ENCODE measurements at regions not wholly inside any gene's neighbourhood (a gene's known extent, or its start where the extent isn't known, plus 50 kb on each side); places are given as distances from the start of the nearest gene placed in this dataset.

DNA sequence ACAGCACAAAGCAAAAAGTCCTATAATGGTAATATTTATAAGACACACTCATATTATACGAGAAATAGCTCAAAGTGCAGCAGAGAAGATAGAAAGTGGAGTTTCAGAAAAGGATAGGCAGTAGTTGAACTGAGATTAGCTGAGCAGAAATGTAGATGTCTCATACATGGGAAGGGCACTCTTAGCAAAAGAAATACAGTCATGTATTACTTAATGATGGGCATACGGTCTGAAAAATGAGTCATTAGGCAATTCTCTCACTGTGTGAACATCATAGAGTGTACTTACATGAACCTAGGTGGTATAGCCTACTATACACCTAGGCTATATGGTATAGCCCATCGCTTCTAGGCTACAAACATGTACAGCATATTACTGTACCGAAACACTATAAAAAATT, 671.3 kb downstream of the RPS29 start:
- TF ChIP-seq CTCF (IDR thresholded peaks at IDR 0.05; ENCODE audit: low read depth, low read length, missing control alignments) = no peak
- H3K4me3 ChIP-seq (ENCODE audit: low read depth, low read length) = no peak overlapping the region
- DNase-seq (ENCODE audit: low read depth) = no peak

DNA sequence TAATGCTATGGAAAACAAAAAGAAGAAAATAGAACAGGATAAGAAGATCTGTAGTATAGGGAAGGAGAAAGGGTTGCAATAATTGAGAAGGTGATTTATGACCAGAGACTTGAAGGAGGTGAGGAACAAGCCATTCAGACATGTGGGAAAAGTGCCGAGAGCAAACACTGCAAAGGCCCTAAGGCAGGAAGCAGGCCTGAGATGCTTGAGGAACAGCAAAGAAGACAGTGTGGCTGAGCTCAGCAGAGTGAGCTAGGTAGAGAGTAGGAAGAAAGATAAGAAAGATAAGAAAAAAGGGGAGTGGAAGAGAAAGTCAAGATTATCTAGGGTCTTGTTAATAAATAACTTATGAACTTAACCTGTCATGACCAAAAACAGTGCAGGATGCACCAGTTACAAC, 671.8 kb downstream of the RPS29 start:
- DNase-seq (ENCODE audit: low read depth) = no peak
- no peak overlapping the region for H3K4me3 ChIP-seq (ENCODE audit: low read depth, low read length)
- no peak for TF ChIP-seq CTCF (IDR thresholded peaks at IDR 0.05; ENCODE audit: low read depth, low read length, missing control alignments)

DNA sequence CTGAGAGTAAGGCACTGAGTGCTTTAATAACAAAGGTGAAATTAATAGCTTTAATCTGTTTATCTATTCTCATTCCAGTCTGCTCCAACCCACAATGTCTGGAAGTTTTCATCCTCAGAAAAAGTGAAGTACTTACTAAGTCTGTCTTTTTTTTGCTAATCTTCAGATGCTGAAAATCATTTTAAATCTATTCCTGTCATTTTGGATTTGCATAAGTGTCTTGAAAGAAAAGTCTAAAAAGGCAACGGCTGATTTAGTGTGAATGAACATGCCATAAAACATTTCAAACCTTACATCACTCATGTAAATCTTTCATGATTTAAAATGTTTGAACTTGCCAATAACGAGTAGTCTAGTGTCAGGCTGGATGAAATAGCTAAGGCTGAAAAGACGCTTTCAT, 685.6 kb downstream of the RPS29 start:
- TF ChIP-seq CTCF (IDR thresholded peaks at IDR 0.05; ENCODE audit: low read depth, low read length, missing control alignments) = no peak
- no peak overlapping the region for H3K4me3 ChIP-seq (ENCODE audit: low read depth, low read length)
- no peak for DNase-seq (ENCODE audit: low read depth)

GRCh38 chr14:48890333-48890732, 695.8 kb downstream of the RPS29 start:
- TF ChIP-seq CTCF (IDR thresholded peaks at IDR 0.05; ENCODE audit: low read depth, low read length, missing control alignments) = no peak
- DNase-seq (ENCODE audit: low read depth) = no peak
- H3K4me3 ChIP-seq (ENCODE audit: low read depth, low read length) = no peak overlapping the region

- H3K4me3 ChIP-seq (ENCODE audit: low read depth, low read length) = no peak overlapping the region
- TF ChIP-seq CTCF (IDR thresholded peaks at IDR 0.05; ENCODE audit: low read depth, low read length, missing control alignments) = no peak
Observed at GRCh38 chr14:48876806-48877340, 709.3 kb downstream of the RPS29 start.

GRCh38 chr14:48874711-48875110, 711.5 kb downstream of the RPS29 start:
- DNase-seq (ENCODE audit: low read depth) = no peak
- no peak for TF ChIP-seq CTCF (IDR thresholded peaks at IDR 0.05; ENCODE audit: low read depth, low read length, missing control alignments)
- no peak overlapping the region for H3K4me3 ChIP-seq (ENCODE audit: low read depth, low read length)

More at GRCh38 chr14:48876806-48877340, 709.3 kb downstream of the RPS29 start:
- no peak for DNase-seq (ENCODE audit: low read depth)

- no peak overlapping the region for H3K4me3 ChIP-seq (ENCODE audit: low read depth, low read length)
- DNase-seq (ENCODE audit: low read depth) = no peak
- TF ChIP-seq CTCF (IDR thresholded peaks at IDR 0.05; ENCODE audit: low read depth, low read length, missing control alignments) = no peak
Observed at GRCh38 chr14:48857366-48857765, 728.8 kb downstream of the RPS29 start.

All from GM12864 (cell line).